GM03348 (cell line): ENCODE measurements at regions not wholly inside any gene's neighbourhood (a gene's known extent, or its start where the extent isn't known, plus 50 kb on each side); places are given as distances from the start of the nearest gene placed in this dataset.
"Not testable (repeated sequence)": the region's sequence is repeated elsewhere in the genome, so short reads cannot be mapped to it uniquely, and the experiment has no call there.

Experiments
- DNase-seq: peaks from one replicate; pipeline ENCODE4 v3.0.0; 2012; ENCODE audit warnings: low spot score

DNA sequence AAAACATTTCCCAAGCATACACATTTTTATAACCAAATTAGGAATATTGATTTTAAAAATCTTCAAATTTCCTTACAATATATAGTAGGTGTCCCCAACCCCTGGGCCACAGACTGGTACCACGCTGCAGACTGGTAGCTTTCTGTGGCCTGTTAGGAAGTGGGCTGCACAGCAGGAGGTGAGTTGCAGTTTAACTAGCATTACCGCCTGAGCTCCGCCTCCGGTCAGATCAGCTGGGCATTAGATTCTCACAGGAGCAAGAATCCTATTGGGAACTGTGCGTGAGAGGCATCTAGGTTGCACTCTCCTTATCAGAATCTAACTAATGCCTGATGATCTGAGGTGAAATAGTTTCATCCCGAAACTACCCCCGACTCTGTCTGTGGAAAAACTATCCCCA lies 62.1 kb downstream of the ZWINT start:
- DNase-seq = no peak

DNA sequence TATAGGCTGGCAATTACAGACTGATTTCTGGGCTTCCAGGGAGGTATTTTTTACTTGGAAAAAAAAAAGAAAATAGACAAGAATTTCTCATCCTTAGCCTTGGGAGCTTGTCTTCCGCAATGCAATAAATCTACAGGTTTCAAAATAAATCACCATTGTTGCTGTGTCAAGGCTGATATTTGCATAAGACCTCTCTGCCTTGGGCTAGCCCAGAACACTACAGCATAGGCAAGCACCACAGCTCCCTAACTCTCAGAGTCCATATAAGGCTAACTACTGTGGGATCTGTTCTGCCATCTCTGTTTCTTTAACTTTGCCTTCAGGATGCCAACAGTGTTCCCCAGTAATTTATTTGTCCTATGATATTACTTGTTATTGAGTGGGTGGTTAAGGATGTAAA lies 64.4 kb downstream of the ZWINT start:
- DNase-seq = no peak

DNA sequence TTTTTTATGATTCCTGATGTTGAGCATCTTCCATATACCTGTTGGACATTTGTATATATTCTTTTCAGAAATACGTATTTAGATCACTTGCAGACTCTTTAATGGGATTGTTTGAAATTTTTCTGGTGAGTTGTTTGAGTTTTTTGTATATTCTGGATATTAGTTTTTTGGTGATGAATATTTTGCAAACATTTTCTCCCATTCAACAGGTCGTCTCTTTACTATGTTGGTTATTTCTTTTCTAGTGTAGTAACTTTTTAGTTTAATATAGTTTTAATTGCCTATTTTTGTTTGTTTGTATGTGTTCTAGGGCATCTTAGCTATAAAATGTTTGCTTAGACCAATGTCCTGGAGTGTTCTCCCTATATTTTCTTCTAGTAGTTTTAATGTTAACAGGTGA lies 72.7 kb downstream of the ZWINT start:
- DNase-seq = no peak

DNA sequence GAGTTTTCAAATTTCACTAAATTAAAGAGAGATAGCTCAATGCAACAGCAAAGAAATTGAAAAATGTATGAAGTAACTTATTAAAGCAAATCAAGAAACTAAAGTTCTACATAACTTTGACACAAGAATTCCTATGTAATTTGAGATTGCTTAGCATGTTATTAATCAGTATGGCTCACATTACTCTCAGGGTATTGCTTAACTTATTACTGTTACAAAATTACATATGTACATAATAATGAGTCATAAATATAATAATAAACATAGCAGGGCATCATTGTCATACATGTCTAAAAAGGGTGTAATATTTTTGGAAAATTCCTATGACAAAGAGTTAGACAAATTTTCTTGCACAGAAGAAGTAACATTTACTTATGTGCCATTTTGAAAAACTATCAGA lies 75.0 kb downstream of the ZWINT start:
- DNase-seq = no peak

DNA sequence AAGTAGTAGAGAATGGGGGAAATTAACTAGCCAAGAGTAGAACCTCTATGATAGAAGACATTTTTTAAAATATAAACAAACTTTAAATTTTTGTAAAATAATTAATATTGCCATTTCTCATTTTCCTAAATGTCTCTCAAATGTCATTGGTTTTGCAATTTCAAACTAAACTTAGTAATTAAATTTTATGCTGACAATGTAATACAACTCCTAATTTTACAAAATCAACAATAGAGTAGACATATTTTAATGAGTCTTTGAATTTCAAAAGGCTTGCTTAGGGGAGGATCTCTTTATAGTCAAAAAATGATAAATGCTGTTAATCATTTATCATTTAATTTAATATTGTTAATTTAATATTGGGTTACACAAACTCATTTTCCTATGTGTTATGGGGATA lies 81.8 kb downstream of the ZWINT start:
- no peak for DNase-seq

DNA sequence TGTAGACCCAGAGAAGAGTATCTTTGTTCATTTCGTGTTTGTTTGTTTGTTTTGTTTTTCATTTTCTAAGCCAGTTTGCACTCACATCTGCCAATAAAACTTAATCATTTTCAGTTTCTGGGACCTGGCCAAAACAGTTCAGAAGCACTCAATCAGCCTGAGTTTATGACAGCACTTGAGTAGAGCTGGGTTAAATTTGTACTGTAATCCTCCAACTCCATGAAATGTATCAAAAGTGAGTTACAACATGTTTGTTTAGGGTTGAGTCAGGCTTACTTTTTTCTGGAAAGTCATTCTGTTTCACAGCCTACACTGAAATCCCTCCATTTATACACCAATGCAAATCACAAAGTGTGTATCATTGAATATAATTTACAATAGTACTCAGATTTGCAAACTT lies 91.9 kb downstream of the ZWINT start:
- no peak for DNase-seq

DNA sequence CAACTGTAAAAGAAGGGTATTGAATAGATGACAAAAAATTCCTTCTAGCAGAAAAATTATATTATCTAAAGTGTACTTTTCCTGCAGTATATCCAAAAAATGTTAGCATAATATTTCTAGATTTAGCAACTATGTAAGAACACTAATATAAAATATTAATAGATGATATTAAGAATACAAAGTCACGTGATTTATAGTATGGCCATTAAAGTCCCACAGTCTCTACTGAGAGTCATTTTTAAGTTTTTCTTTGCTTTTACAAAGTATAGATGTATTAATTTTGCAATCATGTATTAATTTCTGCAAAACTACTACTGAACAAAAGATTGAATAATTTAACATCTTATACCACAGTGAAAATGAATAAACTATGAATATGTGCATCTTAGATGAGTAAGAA lies 94.9 kb downstream of the ZWINT start:
- no peak for DNase-seq

DNA sequence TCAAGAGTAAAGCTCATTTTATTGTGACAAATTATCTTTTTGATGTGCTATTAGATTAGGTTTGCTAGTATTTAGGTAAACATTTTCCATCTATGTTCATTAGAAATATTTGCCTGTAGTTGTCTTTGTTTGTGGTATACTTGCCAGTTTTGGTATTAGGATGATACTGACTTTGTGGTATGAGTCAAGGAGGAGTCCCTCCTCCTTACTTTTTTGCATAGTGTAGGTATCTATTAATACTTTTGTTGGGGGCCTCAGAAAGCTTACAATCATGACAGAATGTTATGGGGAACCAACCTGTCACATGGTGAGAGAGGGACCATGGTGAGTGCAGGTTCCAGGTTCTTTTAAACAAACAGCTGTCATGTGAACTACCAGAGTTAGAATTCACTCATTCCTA lies 102.1 kb downstream of the ZWINT start:
- DNase-seq = no peak

DNA sequence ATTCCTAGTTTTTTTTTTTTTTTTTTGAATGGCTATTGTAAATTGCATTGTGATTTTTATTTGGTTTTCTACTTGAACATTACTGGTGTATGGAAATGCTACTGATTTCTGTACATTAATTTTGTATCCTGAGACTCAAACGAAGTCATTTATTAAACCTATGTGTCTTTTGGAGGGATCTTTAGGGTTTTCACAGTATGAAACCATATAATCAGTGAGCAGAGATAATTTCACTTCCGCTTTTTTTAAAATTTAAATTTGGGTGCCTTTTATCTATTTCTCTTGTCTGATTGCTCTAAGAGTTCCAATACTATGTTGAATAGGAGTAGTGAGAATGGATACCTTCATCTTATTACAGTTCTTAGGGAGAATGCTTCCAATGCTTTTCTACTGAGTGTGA lies 102.7 kb downstream of the ZWINT start:
- no peak for DNase-seq

DNA sequence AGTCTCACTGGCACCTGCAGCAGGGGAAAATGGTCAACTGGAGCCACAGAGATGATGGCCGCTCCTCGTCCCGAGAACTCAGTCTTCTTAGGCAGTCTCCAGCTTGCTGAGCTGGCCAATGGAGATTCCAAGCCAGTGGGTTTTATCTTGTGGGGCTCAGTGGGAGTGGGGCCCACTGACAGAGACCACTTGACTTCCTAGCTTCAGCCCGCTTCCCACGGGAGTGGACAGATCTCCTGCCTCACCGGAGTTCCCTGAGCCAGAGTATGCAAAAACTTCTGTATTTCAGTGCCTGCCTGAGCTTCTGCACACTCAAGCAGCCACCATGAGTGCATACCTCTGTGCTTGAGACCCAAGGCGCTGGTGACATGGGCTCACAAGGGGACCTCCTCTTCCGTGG lies 105.8 kb downstream of the ZWINT start:
- DNase-seq = no peak

DNA sequence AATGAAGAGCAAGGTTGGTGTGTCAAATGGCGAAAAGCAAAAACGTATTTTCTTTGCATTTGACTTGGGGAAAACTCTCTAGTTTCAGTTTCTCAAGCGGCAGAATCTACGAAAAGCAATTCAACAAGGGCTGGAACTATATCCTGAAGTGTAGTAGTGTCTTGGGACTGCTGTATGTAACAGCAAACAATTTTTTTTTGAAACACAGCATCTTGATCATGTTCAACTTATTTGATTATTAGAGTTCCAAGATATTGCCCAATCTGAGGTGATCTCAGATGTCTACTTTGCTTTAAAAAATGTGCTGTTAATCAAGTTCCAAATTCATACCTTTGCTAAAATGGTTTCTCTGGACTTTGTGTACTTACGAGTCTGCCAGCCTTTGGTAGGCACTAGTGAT lies 120.6 kb downstream of the ZWINT start:
- DNase-seq = no peak

DNA sequence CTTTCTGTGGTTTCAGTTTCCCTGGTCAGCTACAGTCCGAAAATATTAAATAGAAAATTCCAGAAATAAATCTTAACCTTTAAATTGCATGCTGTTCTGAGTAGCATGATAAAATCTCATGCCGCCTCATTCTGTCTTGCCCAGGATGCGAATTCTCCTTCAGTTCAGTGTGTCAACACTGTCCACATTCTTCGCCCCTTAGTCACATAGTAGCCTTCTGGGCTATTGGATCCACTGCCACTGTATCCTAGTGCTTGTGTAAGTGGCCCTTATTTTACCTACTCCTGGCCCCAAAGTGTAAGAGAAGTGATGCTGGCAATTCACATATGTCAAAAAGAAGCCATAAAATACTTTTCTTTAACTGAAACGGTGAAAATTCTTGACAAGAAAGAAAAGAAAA lies 129.6 kb downstream of the ZWINT start:
- no peak for DNase-seq

DNA sequence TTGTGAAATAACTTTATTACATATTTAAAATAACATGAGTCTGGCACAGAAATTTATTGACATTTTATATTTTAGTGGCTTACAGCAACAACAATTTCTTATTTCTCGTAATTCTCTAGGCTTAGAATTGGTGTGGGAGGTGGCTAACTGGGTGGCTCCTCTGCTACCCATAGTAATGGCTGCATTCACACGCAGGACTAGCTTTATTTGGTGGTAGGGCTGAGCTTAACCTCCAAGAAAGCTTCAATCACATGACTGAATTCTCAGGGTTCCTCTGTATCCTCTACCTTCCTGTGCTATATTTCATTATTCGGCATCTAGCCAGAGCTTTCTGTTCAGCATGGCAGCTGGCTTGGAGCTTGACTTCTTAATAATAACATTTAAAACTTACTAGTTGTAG lies 138.8 kb downstream of the ZWINT start:
- no peak for DNase-seq

DNA sequence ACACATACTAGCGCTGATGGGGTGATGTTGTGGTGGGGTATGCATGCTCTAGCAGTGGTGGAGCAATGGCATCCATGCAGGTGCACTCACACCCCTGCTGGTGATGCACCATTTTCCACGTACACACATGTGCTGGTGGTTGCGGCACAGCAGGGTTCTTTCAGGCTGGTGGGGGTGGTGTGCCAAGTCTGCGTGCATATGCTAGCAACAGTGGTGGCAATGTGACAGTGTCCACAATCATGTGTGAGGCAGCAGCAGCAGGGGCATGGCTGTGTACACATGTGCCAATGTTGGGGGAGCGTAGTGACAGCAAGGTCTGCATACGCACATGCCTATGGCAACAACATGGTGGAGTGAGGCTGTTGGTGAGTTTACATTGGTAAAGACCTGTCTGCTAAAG lies 148.1 kb downstream of the ZWINT start:
- DNase-seq = no peak

DNA sequence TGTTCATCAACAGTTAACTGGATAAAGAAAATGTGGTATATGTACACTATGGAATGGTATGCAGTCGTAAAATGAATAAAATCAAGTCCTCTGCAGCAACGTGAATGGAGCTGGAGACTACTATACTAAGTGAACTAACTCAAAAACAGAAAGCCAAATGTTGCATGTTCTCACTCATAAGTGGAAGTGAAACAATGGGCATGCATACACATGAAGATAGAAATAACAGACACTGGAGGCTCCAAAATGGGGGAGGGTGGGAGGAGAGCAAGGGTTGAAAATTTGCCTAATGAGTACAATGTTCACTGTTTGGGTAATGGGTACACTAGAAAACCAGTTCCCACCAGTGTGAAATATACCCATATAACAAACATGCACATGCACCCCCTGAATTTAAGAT lies 179.5 kb downstream of the ZWINT start:
- no peak for DNase-seq

DNA sequence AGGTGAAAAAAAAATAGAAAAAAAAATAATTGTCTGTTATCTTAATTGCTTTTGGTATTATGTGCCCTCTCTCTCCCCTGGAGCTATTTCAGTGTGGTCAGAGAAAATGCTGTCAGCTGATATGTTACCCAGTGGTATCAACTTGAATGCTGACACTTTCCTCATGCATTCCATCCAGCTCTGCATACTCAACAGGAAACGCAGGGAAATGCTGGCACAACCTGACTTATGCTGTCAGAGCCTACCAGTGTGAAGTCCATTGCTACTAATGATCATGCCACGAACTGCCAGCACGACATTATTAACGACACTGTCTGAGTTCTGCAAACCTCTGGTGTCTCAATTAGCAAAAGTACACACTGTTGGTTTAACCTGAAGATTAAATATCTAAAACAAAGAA lies 182.8 kb downstream of the ZWINT start:
- DNase-seq = no peak

DNA sequence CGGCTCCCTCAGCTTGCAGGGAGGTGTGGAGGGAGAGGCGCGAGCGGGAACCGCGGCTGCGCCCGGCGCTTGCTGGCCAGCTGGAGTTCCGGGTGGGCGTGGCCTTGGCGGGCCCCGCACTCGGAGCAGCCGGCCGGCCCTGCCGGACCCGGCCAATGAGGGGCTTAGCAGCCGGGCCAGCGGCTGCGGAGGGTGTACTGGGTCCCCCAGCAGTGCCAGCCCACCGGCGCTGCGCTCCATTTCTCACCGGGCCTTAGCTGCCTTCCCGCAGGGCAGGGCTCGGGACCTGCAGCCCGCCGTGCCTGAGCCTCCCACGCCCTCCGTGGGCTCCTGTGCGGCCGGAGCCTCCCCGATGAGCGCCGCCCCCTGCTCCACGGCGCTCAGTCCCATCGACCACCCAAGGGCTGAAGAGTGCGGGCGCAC lies 206.0 kb downstream of the ZWINT start:
- DNase-seq = not testable (repeated sequence)

DNA sequence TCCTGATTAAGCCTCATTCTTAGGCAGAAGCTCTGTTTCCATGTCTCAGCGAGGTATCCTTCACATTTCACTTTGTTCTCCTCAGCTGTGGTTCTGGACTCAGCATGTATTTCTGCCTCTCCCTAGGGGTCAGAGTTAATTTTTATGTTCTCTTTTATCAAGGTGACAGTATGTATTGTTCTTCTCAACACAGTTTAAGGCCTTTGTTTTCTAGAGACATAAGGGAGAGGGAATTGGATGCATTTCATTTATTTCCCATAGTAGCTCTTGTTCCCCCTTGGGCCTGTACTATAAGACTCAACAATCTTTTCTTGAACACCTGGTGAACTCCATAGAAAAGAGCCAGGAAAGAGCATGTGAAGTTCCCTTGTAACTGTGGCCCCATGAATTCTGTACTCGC lies 214.3 kb downstream of the ZWINT start:
- DNase-seq = no peak

DNA sequence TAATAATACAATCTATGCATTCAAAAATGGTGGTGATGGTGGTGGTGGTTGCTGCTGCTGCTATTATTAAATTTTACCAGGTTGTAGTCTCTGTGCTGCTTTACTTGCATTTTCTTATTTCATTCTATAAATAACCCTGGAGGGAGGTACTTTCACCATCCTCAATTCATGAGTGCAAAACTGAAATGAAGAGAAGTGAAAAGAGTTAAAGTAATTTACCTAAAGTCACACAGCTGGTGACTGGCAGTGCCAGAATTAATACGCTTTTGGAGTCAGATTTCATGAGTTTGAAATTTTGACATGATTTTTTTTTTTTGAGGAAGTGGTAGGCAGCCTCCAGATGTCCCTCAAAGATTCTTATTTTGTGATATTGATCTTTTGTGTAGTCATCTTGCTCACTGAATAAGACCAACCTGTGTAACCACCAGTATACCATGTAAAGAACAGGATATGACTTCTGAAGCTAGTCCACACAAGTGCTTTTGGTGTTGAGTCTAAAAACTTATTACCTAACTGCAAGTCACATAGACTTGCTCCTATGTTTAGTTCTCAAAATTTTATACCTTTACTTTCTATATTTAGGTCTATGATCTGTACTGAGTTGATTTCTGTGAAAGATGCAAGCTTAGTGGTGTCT lies 218.8 kb downstream of the ZWINT start:
- no peak for DNase-seq

DNA sequence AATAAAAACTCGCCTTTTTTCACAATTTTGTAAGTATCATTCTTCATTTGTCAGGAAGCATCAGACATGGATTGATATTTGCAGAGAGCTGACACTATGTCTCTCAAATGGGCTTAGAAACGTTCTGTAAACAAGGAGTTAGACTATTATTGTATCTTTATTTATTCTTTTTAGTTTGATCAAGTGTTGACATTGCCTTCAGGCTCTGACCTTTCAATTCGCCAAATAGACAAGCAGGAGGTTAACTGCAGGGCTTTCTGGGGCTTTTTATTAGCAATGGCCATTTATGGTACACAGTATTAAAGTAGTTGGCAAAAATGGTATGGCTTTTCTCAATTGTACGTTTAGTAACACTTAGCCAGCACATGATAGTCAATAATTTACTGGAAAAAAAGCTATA lies 221.7 kb downstream of the ZWINT start:
- DNase-seq = no peak

DNA sequence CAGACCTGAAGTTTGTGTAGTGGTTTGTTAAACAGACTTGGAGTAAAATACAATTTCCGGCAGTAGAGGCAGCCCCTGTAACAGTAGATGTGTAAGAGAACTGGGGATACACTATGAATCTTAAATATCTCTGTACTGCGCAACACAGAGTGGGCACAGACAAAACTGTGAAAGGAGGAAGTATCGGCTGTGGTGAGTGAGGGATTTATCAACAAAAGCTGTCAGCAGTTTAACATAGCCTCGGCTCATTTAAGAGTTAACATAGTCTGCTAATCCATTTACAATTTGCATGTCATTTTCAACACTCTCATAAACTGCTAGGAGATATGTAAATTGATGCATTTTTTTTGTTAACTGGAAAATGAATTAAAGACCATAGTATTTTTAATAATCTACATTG lies 225.2 kb downstream of the ZWINT start:
- no peak for DNase-seq

DNA sequence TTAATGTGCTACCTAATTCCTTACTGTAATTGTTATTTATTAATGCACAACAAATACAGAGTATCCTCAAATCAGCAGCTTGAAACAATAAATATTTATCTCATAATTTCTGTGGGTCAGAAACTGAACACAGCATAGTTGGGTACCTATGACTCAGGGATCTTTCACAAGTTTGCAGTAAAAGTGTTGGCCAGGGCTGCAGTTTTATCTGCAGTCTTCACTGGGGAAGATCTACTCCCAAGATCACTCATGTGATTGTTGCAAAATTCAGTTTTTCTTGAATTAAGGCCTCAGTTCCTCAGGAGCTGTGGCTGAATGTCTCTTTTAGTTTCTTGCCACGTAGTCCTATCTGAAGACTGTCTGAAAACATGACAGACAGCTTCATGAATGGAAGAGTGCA lies 237.8 kb downstream of the ZWINT start:
- no peak for DNase-seq

DNA sequence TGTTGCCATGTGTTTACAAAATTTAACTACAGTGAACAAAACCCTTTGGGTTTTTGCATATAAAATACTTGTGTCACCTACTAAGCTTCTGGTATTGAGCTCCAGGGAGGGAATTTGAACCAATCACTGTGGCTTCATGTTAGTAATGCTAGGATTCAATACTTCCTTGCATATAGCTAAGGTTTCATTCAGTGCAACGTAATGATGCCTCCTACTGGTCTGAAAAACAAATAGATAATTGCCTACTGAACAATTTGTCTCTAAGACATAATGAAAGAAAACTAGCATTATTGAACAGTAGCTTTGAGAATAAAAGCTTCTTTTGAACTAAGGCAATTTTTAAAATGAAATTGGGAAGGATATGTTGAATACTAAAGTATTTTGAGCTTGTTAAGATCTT lies 244.4 kb downstream of the ZWINT start:
- no peak for DNase-seq

DNA sequence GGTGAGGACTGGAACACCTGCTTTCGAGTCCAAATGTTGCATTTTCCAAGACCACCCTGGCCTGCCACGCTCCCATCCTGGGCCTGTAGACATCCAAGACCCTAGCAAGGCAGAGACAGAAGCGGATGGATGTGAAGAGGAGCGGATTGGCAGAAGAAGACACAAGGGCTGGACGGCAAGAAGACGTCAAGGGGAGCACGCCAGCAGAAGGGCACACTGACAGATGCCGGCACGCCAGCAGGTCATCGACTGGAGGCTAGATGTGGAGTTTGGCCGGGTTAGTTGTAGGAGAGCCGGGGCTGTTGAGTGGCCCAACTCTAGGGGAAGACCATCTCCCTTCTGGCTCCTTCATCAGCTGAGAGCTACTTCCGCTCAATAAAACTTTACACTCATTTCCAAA lies 251.6 kb downstream of the ZWINT start:
- DNase-seq = no peak

DNA sequence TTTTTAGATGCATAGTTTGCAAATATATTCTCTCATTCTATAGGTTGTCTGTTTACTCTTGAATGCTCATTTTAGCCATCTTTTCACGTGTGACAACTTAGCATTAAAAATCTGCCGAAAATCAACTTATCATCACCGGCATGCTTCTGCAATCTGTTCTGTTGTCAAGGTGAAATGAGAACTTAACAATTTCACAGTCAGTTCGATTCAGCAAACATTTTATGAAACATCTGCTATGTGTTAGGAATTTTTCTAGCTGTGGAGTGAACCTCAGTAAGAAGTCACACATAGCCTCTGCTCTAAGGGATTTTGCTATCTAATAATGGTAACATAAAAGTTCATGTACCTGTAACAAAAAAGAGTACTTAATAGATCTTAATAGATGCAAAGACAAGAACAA lies 256.1 kb downstream of the ZWINT start:
- no peak for DNase-seq
